ENCODE measurements at regions not wholly inside any gene's neighbourhood (a gene's known extent, or its start where the extent isn't known, plus 50 kb on each side); places are given as distances from the start of the nearest gene placed in this dataset.

- no peaks in the 10 kb centered on the region for H3K9me1 ChIP-seq (replicated peaks; ENCODE audit: control insufficient read depth, extremely low read depth, insufficient read depth, low read length)
- ChIA-PET CTCF (no interaction called here), POLR2A (no interaction called here)
- no peak overlapping the region for H3K4me3 ChIP-seq (replicated peaks in 1 of 3; ENCODE audit: insufficient read depth in 1 of 3, low read depth in 1 of 3, low read length in 3 of 3)
- no peak overlapping the region for H3K27ac ChIP-seq (ENCODE audit: insufficient read depth, low read depth, low read length)
- H3K79me2 ChIP-seq (ENCODE audit: control insufficient read depth, insufficient read depth, low read length), result no peaks in the 10 kb centered on the region
- H3K9me3 ChIP-seq (replicated peaks; ENCODE audit: control insufficient read depth, insufficient read depth, low read length), result no peaks in the 10 kb centered on the region
- BruUV-seq (replicated peaks), result no TSS peak
- no peak overlapping the region for H2AFZ ChIP-seq (ENCODE audit: low read depth, low read length)
- H3K9ac ChIP-seq (replicated peaks; ENCODE audit: extremely low read depth, insufficient read depth, low read length), result no peak overlapping the region
- dilution Hi-C loops (cut with MboI; ENCODE audit: extremely low pct_ligation_motif_present, low sequenced_read_pairs) (no loop called here), intact Hi-C loops (cut with micrococcal nuclease) (no loop called here)
- H3K4me1 ChIP-seq (ENCODE audit: control insufficient read depth, extremely low read depth, insufficient read depth, low read length), result no peaks in the 10 kb centered on the region
- H3K4me2 ChIP-seq (ENCODE audit: insufficient read depth, low read length), result no peak overlapping the region
- FAIRE-seq, result no peak
- DNase-seq (ENCODE audit: low read depth, low spot score), result no peak
- H3K36me3 ChIP-seq (ENCODE audit: control insufficient read depth in 2 of 2, extremely low read depth in 1 of 2, insufficient read depth in 2 of 2, low read length in 2 of 2), result no peaks in the 10 kb centered on the region
- no peaks in the 10 kb centered on the region for H4K20me1 ChIP-seq (replicated peaks; ENCODE audit: control insufficient read depth, extremely low read depth, insufficient read depth, low read length)
- TF ChIP-seq CTCF (IDR thresholded peaks at IDR 0.05; ENCODE audit: extremely low read depth in 1 of 2, insufficient read depth in 1 of 2, low read depth in 1 of 2, low read length in 2 of 2), result no peak
- TF ChIP-seq MYC (IDR thresholded peaks at IDR 0.05; ENCODE audit: low read depth, low read length), result no peak
- no peak for TF ChIP-seq POLR2A (IDR thresholded peaks at IDR 0.05; ENCODE audit: low read depth, low read length)
- no peak for TF ChIP-seq GATA2 (IDR thresholded peaks at IDR 0.05; ENCODE audit: insufficient read depth, insufficient read length, low read depth, low read length)
- TF ChIP-seq MAX (IDR thresholded peaks at IDR 0.05; ENCODE audit: insufficient read depth, insufficient read length), result no peak
- no peak for TF ChIP-seq POLR2AphosphoS5 (IDR thresholded peaks at IDR 0.05; ENCODE audit: insufficient read depth, low read depth, low read length)
- no peak for TF ChIP-seq JUN (IDR thresholded peaks at IDR 0.05; ENCODE audit: borderline replicate concordance, insufficient read depth, insufficient read length, low read depth)
- TF ChIP-seq EZH2 (IDR thresholded peaks at IDR 0.05; ENCODE audit: borderline replicate concordance, low read depth, low read length, severe bottlenecking), result no peak
- no peaks in the 10 kb centered on the region for H3K27me3 ChIP-seq (ENCODE audit: control insufficient read depth in 2 of 2, insufficient read depth in 2 of 2, low read length in 2 of 2)
Measured at GRCh38 chr3:163672954-163673353, 1405.3 kb downstream of the SI start.

Data from endothelial cell of umbilical vein (primary cell).